MM.1S (cell line): ENCODE measurements at regions not wholly inside any gene's neighbourhood (a gene's known extent, or its start where the extent isn't known, plus 50 kb on each side); places are given as distances from the start of the nearest gene placed in this dataset.

Experiments used
- CTCF ChIP-seq: fragments of 300-600 bp; sonication (generic); IDR thresholded peaks from 2 replicates; pipeline ENCODE4 v1.5.1; 2016; ENCODE audit warnings: antibody characterized with exemption, low read length, mixed read lengths
- EZH2 ChIP-seq: fragments of 300-600 bp; sonication (generic); optimal IDR thresholded peaks from 2 replicates; pipeline ENCODE3; 2017; ENCODE audit warnings: low read depth, mild to moderate bottlenecking, antibody characterized with exemption, low read length, mixed read lengths
- EZH2phosphoT487 ChIP-seq: fragments of 300-600 bp; sonication (generic); IDR thresholded peaks from 2 replicates; pipeline ENCODE4 v1.6.1; 2018; ENCODE audit warnings: antibody characterized with exemption, low read length

DNA sequence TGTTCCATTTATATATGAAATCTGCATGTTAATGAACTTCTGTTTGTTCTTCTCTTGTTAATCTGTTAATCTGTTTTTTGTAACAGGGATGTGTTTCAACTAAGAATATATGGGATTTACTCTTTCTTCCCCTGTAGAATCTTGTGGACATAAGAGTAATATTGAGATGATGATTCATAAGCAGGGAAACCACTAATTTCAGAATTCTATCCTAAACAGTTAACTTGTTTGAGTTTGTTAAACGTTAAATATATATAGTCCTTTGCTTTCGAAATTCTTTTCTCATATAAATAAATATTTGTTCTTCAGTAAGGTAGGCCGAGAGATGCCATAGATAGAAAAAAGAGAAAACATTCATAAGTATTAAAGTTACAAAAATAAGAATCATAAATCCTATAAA, 1052.2 kb upstream of the SPRY2 start:
- TF ChIP-seq CTCF (no peak), EZH2phosphoT487 (no peak), EZH2 (no peak)
